ENCODE measurements at regions not wholly inside any gene's neighbourhood (a gene's known extent, or its start where the extent isn't known, plus 50 kb on each side); places are given as distances from the start of the nearest gene placed in this dataset.
"Not testable (repeated sequence)": the region's sequence is repeated elsewhere in the genome, so short reads cannot be mapped to it uniquely, and the experiment has no call there.

- Mint-ChIP-seq H3K27ac (no peak overlapping the region), H3K27me3 (ENCODE audit: insufficient read depth) (no peaks in the 10 kb centered on the region), H3K9me3 (peaks cover 4% of the 10 kb centered on the region), H3K4me3 (no peak overlapping the region), H3K36me3 (ENCODE audit: low read depth) (no peaks in the 10 kb centered on the region), H3K4me1 (no peaks in the 10 kb centered on the region)
- H3K27me3 ChIP-seq (ENCODE audit: control insufficient read depth, insufficient read depth, low read length, poor library complexity, severe bottlenecking) = no peaks in the 10 kb centered on the region
- DNase-seq = no peak
- WGBS, 2 experiments (ENCODE audit: insufficient coverage in 1 of 2, insufficient read length in 1 of 2) = 100% methylated on average over 1 of the region's 3 CpGs; no CpG with 5 or more reads in 1 of the 2 experiments
- TF ChIP-seq CTCF (conservative IDR thresholded peaks at IDR 0.05) = no peak
- H3K9me3 ChIP-seq (ENCODE audit: control insufficient read depth, low read length) = no peaks in the 10 kb centered on the region
- no peaks in the 10 kb centered on the region for H3K36me3 ChIP-seq (ENCODE audit: control insufficient read depth, insufficient read depth, low read length)
- no peaks in the 10 kb centered on the region for H3K4me1 ChIP-seq (ENCODE audit: control insufficient read depth, insufficient read depth, low read length)
- H3K4me3 ChIP-seq (ENCODE audit: low read length) = no peak overlapping the region
- H3K27ac ChIP-seq (ENCODE audit: low read depth, low read length) = no peak overlapping the region
- no peak overlapping the region for H3K9ac ChIP-seq (ENCODE audit: extremely low read depth, low read length, poor library complexity, severe bottlenecking)
Measured at GRCh38 chrX:116526010-116526409, 63.2 kb upstream of the CT83 start.

- not testable (repeated sequence) for H3K27me3 ChIP-seq (ENCODE audit: control insufficient read depth, insufficient read depth, low read length, poor library complexity, severe bottlenecking); DNase-seq; H3K9me3 ChIP-seq (ENCODE audit: control insufficient read depth, low read length); H3K4me1 Mint-ChIP-seq; H3K36me3 Mint-ChIP-seq (ENCODE audit: low read depth); H3K4me1 ChIP-seq (ENCODE audit: control insufficient read depth, insufficient read depth, low read length); H3K4me3 ChIP-seq (ENCODE audit: low read length); H3K36me3 ChIP-seq (ENCODE audit: control insufficient read depth, insufficient read depth, low read length); H3K27ac ChIP-seq (ENCODE audit: low read depth, low read length); H3K9ac ChIP-seq (ENCODE audit: extremely low read depth, low read length, poor library complexity, severe bottlenecking); H3K27me3 Mint-ChIP-seq (ENCODE audit: insufficient read depth)
- H3K4me3 Mint-ChIP-seq = peak overlapping the region; percentile 79
- H3K27ac Mint-ChIP-seq = peak overlapping the region; percentile 94
- WGBS, 2 experiments (ENCODE audit: insufficient coverage in 1 of 2, insufficient read length in 1 of 2) = 92 to 94% methylated on average over 5 to 17 of the region's 18 CpGs
- peaks cover 14% of the 10 kb centered on the region for H3K9me3 Mint-ChIP-seq
Measured at GRCh38 chrX:116520280-116520679, 57.5 kb upstream of the CT83 start.

Data from endodermal cell (in vitro differentiated cells).